ENCODE measurements at regions not wholly inside any gene's neighbourhood (a gene's known extent, or its start where the extent isn't known, plus 50 kb on each side); places are given as distances from the start of the nearest gene placed in this dataset.
"Not testable (repeated sequence)": the region's sequence is repeated elsewhere in the genome, so short reads cannot be mapped to it uniquely, and the experiment has no call there.

GRCh38 chr4:118629697-118630096 lies 55.5 kb upstream of the METTL14 start:
- not testable (repeated sequence) for TF ChIP-seq EZH2 (IDR thresholded peaks at IDR 0.05; ENCODE audit: borderline replicate concordance, insufficient read depth, low read depth, low read length, poor library complexity, severe bottlenecking); CTCF (IDR thresholded peaks at IDR 0.05)

Measured in B cell (primary cell).